ENCODE measurements at regions not wholly inside any gene's neighbourhood (a gene's known extent, or its start where the extent isn't known, plus 50 kb on each side); places are given as distances from the start of the nearest gene placed in this dataset.
A peak's percentile ranks its signal among the peaks of the same experiment; 100 is the strongest.

- peaks cover 29% of the 10 kb centered on the region for H3K9me3 Mint-ChIP-seq
- H3K27ac Mint-ChIP-seq, result no peak overlapping the region
- CTCF ChIA-PET, result no interaction called here
- POLR2A ChIA-PET, result no interaction called here
- H3K4me3 Mint-ChIP-seq, result no peak overlapping the region
- ATAC-seq, result no peak
- no peak for DNase-seq (ENCODE audit: low spot score)
- peaks cover 7% of the 10 kb centered on the region for H3K36me3 Mint-ChIP-seq
- TF ChIP-seq ZNF396 (CRISPR knock-in tag; IDR thresholded peaks at IDR 0.05; ENCODE audit: borderline replicate concordance) (no peak), ZNF138 (CRISPR knock-in tag; conservative IDR thresholded peaks at IDR 0.05) (0 out of 2 replicates have a peak, but pooled peaks have one; percentile 37)
- no peaks in the 10 kb centered on the region for H3K27me3 Mint-ChIP-seq (ENCODE audit: low read depth)
- H3K4me1 Mint-ChIP-seq, result peaks cover 9% of the 10 kb centered on the region
Observed at GRCh38 chr4:171718665-171719064, 94.5 kb upstream of the GALNTL6 start.

DNA sequence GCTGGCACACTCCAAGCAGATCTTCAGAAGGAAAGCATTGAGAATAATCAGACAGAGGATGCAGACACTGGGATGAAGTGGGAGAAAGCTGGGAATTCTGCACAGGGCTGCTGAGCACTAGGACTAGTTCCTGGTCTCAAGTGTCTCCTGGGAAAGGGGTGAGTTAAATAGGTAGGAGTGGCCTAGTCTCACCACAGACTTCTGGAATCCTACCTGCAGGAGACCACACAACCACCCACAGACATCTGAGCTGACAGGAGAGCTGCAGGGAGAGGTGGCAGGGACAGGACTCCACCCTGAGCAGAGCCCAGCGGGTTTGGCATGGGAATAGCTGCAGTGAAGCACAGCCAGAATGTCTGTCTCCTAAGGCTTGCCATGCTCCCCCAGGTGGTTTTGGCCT is 95.1 kb upstream of the GALNTL6 start:
- ChIA-PET POLR2A (no interaction called here), CTCF (no interaction called here)
- Mint-ChIP-seq H3K36me3 (peaks cover 7% of the 10 kb centered on the region), H3K27me3 (ENCODE audit: low read depth) (no peaks in the 10 kb centered on the region), H3K4me1 (peaks cover 9% of the 10 kb centered on the region), H3K4me3 (no peak overlapping the region), H3K27ac (no peak overlapping the region), H3K9me3 (peaks cover 23% of the 10 kb centered on the region)
- ATAC-seq, result peak; percentile 71
- no peak for DNase-seq (ENCODE audit: low spot score)
- TF ChIP-seq AR (CRISPR knock-in tag; IDR thresholded peaks at IDR 0.05) (no peak), ZNF263 (CRISPR knock-in tag; IDR thresholded peaks at IDR 0.05; ENCODE audit: low read depth) (no peak), TEAD1 (CRISPR knock-in tag; IDR thresholded peaks at IDR 0.05) (no peak), GTF2I (CRISPR knock-in tag; conservative IDR thresholded peaks at IDR 0.05) (no peak), ZSCAN18 (CRISPR knock-in tag; IDR thresholded peaks at IDR 0.05) (no peak), ESRRA (CRISPR knock-in tag; IDR thresholded peaks at IDR 0.05; ENCODE audit: borderline replicate concordance) (no peak), ETV6 (CRISPR knock-in tag; IDR thresholded peaks at IDR 0.05) (no peak), FOXP4 (CRISPR knock-in tag; IDR thresholded peaks at IDR 0.05) (no peak), NFATC4 (CRISPR knock-in tag; IDR thresholded peaks at IDR 0.05) (no peak), ZNF317 (CRISPR knock-in tag; IDR thresholded peaks at IDR 0.05; ENCODE audit: borderline replicate concordance, low read depth) (no peak), EMX1 (CRISPR knock-in tag; IDR thresholded peaks at IDR 0.05) (no peak), ARID4B (CRISPR knock-in tag; IDR thresholded peaks at IDR 0.05; ENCODE audit: borderline replicate concordance) (no peak), FOXJ3 (CRISPR knock-in tag; IDR thresholded peaks at IDR 0.05; ENCODE audit: borderline replicate concordance) (no peak), RORB (CRISPR knock-in tag; IDR thresholded peaks at IDR 0.05) (no peak), ZNF396 (CRISPR knock-in tag; IDR thresholded peaks at IDR 0.05; ENCODE audit: borderline replicate concordance) (no peak)
- TF ChIP-seq, protein P1, sequence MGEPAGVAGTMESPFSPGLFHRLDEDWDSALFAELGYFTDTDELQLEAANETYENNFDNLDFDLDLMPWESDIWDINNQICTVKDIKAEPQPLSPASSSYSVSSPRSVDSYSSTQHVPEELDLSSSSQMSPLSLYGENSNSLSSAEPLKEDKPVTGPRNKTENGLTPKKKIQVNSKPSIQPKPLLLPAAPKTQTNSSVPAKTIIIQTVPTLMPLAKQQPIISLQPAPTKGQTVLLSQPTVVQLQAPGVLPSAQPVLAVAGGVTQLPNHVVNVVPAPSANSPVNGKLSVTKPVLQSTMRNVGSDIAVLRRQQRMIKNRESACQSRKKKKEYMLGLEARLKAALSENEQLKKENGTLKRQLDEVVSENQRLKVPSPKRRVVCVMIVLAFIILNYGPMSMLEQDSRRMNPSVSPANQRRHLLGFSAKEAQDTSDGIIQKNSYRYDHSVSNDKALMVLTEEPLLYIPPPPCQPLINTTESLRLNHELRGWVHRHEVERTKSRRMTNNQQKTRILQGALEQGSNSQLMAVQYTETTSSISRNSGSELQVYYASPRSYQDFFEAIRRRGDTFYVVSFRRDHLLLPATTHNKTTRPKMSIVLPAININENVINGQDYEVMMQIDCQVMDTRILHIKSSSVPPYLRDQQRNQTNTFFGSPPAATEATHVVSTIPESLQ (CRISPR knock-in tag; IDR thresholded peaks at IDR 0.05), result no peak
- TF ChIP-seq, protein P2, sequence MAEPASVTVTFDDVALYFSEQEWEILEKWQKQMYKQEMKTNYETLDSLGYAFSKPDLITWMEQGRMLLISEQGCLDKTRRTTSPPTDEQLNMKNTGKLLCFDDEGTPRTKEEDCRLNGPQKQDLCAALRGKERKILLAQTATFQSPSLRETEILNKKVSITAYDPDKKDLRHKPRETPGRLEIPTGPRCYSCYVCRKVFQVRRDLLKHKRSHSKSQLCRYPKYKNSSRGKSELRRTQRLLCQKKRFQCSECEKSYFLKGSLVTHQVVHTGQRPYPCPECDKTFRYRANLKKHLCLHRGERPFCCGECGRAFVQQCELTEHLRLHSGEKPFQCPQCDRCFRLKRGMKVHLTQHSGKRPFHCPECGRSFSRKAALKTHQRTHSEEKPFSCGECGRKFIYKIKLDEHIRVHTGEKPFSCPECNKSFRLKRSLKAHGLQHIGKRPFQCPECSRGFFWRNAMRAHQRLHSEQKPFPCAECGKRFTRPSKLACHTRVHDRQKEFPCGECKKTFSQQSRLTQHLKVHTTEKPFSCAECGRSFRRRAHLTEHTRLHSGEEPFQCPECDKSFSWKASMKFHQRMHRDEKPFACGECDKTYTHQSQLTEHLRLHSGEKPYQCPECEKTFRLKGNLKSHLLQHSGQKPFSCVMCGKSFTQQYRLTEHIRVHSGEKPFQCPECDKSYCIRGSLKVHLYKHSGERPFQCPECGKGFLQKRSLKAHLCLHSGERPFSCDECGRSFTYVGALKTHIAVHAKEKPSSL (CRISPR knock-in tag; conservative IDR thresholded peaks at IDR 0.05), result no peak
- TF ChIP-seq, protein P3, sequence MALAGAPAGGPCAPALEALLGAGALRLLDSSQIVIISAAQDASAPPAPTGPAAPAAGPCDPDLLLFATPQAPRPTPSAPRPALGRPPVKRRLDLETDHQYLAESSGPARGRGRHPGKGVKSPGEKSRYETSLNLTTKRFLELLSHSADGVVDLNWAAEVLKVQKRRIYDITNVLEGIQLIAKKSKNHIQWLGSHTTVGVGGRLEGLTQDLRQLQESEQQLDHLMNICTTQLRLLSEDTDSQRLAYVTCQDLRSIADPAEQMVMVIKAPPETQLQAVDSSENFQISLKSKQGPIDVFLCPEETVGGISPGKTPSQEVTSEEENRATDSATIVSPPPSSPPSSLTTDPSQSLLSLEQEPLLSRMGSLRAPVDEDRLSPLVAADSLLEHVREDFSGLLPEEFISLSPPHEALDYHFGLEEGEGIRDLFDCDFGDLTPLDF (CRISPR knock-in tag; IDR thresholded peaks at IDR 0.05), result no peak
